ENCODE measurements at regions not wholly inside any gene's neighbourhood (a gene's known extent, or its start where the extent isn't known, plus 50 kb on each side); places are given as distances from the start of the nearest gene placed in this dataset.

DNA sequence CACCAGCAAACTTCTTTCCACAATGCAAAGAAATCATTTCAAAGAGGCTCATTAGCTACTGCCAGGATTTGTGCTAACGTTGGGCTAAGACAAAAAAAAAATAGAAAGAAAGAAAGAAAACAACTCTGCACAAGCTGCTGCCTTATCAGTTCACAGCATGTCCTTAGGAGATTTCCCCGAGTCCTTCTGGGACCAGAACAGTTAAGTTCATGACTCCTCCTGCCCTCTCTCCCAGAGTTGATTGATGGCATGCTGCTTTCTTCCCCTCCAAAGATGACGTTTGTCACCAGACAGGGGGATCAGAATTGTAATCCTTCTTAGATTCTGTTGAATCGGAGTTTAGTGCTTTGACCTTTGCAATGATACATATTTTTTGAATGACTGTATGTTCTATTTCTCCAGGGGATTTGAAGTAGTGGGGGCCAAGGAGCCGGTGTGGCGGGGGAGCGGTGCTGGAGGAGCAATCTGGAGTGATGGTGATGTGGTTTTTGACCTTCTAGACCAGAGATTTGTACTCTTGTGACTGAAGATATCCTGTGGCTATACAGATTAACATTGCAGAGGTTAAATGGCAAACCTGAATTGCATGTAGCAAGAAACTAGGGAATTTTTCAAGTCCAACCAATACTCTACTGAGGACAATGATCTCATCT is 409.2 kb upstream of the TMPO start:
- TF ChIP-seq CTCF (IDR thresholded peaks at IDR 0.05) (no peak), TCF12 (IDR thresholded peaks at IDR 0.05) (no peak), POLR2AphosphoS5 (IDR thresholded peaks at IDR 0.05; ENCODE audit: low read depth, low read length) (no peak), SIN3A (IDR thresholded peaks at IDR 0.05; ENCODE audit: borderline replicate concordance, low read depth, low read length) (no peak)
- TF ChIP-seq, protein P1, sequence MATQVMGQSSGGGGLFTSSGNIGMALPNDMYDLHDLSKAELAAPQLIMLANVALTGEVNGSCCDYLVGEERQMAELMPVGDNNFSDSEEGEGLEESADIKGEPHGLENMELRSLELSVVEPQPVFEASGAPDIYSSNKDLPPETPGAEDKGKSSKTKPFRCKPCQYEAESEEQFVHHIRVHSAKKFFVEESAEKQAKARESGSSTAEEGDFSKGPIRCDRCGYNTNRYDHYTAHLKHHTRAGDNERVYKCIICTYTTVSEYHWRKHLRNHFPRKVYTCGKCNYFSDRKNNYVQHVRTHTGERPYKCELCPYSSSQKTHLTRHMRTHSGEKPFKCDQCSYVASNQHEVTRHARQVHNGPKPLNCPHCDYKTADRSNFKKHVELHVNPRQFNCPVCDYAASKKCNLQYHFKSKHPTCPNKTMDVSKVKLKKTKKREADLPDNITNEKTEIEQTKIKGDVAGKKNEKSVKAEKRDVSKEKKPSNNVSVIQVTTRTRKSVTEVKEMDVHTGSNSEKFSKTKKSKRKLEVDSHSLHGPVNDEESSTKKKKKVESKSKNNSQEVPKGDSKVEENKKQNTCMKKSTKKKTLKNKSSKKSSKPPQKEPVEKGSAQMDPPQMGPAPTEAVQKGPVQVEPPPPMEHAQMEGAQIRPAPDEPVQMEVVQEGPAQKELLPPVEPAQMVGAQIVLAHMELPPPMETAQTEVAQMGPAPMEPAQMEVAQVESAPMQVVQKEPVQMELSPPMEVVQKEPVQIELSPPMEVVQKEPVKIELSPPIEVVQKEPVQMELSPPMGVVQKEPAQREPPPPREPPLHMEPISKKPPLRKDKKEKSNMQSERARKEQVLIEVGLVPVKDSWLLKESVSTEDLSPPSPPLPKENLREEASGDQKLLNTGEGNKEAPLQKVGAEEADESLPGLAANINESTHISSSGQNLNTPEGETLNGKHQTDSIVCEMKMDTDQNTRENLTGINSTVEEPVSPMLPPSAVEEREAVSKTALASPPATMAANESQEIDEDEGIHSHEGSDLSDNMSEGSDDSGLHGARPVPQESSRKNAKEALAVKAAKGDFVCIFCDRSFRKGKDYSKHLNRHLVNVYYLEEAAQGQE (IDR thresholded peaks at IDR 0.05; ENCODE audit: low read depth, low read length): no peak

All from SK-N-SH (cell line).